Right cardiac atrium (tissue), 5 donors: ENCODE measurements at regions not wholly inside any gene's neighbourhood (a gene's known extent, or its start where the extent isn't known, plus 50 kb on each side); places are given as distances from the start of the nearest gene placed in this dataset.

ENCODE experiments used
- ATAC-seq, 2 donors: fragments of 200-7000 bp; cut with Tn5 transposase; one replicate each; pipeline versions ENCODE4 v1.8.0 to v1.9.1; 2020; ENCODE audit warnings: moderate library complexity in 2 of 2, mild to moderate bottlenecking in 1 of 2
- DNase-seq, 3 donors: peaks; one replicate each; pipeline ENCODE4 v3.0.0-alpha.2; 2020
- H3K27ac ChIP-seq: one replicate; pipeline ENCODE4 v1.5.1; 2013; ENCODE audit warnings: mild to moderate bottlenecking, low read length, control low read depth, moderate library complexity
- H3K27me3 ChIP-seq: one replicate; pipeline ENCODE4 v1.6.1; 2013; ENCODE audit not compliant: control insufficient read depth, insufficient read depth
- H3K4me1 ChIP-seq: one replicate; pipeline ENCODE4 v1.6.1; 2013; ENCODE audit warnings: low read length; ENCODE audit not compliant: control insufficient read depth, insufficient read depth
- H3K4me3 ChIP-seq: one replicate; pipeline ENCODE4 v1.5.1; 2013; ENCODE audit warnings: low read length, control low read depth
- H3K9me3 ChIP-seq: one replicate; pipeline ENCODE4 v1.6.1; 2013; ENCODE audit warnings: low read length; ENCODE audit not compliant: control insufficient read depth
- WGBS: extraction: QIAGEN DNeasy Blood & Tissue Kit; methylation state at CpG from one replicate; pipeline ENCODE4 v1.1.7; 2013; 5-methylcytosine and 5-hydroxymethylcytosine counted together
- intact Hi-C, 4 donors: fragments of 100-400 bp; cut with DNase I; formaldehyde crosslinking; loops; one replicate each; pipeline versions ENCODE4 v1.11.0 to v1.14.0; 2022 to 2023
- donor health status: healthy with polysubstance abuse.
- donor health status: DM: no; HTN: yes; CAD: no.
- donor health status: DM: no; HTN: no; CAD: no.
- donor health status: DM: no; HTN: yes; CAD: no; lungs with severe emphysema.
- donor health status: DM: yes; HTN: yes; CAD: no.

DNA sequence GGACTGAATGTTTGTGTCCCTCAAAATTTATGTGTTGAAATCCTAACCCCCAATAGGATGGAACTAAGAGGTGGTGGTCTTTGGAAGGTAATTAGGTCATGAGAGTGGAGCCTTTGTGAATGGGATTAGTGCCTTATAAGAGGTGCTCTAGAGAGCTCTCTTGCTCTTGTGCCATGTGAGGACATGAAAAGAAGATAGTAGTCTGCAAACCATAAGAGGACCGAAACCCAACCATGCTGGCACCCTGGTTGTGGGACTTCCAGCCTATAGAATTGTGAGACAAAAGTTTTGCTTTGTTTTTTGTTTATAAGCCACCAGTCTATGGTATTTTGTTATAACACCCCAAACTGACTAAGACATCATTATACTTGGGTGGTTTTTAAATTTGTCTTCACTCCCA, 417.1 kb downstream of the ANKRD50 start:
- intact Hi-C loops, result no loop called here
- Histone ChIP-seq H3K27ac (no peak overlapping the region), H3K4me1 (no peaks in the 10 kb centered on the region), H3K9me3 (no peaks in the 10 kb centered on the region), H3K27me3 (no peaks in the 10 kb centered on the region), H3K4me3 (no peak overlapping the region)
- DNase-seq (no peak), ATAC-seq (no peak)
- WGBS, result 96% methylated on average over 1 of the region's 1 CpG

DNA sequence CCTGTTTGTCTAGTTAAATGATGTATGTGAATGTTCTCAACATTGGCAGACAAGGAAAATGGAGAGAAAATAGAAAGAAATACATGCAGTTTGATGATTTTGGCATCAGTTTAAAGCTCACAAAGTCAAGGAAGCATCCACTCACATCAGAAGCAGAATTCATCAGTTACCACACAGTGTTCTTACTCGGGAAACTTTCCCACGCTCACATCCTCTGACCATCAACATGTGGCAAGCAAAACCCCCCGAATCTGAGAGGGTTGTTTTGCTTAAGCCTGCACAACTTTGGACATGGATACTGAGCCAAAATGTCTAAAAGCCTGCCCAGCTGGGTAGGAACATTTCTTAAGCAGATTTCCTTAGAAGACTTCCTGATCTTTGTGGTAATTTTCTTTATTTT, 407.6 kb downstream of the ANKRD50 start:
- no peak for ATAC-seq
- Histone ChIP-seq H3K27ac (no peak overlapping the region), H3K27me3 (no peaks in the 10 kb centered on the region), H3K9me3 (no peaks in the 10 kb centered on the region), H3K4me1 (no peaks in the 10 kb centered on the region), H3K4me3 (no peak overlapping the region)
- 47% methylated on average over 3 of the region's 3 CpGs for WGBS
- no peak for DNase-seq
- intact Hi-C loops, result no loop called here

DNA sequence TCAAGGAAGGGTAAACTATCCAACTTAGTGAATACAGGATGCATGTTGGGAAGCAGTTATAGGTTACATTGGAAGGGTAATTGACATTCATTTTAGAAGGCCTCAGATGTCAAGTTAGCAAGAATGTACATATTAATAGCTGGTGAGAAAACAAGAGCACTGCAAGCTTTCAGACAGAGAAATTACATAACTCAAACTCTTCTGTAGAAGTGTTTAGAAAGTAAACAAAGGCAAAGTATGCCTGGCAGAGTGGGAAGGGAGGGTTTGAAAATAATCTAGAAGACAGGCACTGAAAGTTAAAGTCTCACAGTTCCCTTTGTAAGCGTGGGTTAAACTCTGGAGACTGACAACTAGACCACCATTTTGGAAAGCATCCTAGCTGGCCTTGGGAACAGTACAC, 406.2 kb downstream of the ANKRD50 start:
- DNase-seq (no peak), ATAC-seq (no peak)
- no peaks in the 10 kb centered on the region for H3K27me3 ChIP-seq
- H3K27ac ChIP-seq, result no peak overlapping the region
- no peaks in the 10 kb centered on the region for H3K4me1 ChIP-seq
- intact Hi-C loops, result loop anchor here in 1 of 4 donors (1.0 kb wide), 1 partner anchor 8 kb away; no protein-coding TSS in a partner anchor
- no peak overlapping the region for H3K4me3 ChIP-seq
- H3K9me3 ChIP-seq, result no peaks in the 10 kb centered on the region
- 80% methylated on average over 1 of the region's 1 CpG for WGBS

DNA sequence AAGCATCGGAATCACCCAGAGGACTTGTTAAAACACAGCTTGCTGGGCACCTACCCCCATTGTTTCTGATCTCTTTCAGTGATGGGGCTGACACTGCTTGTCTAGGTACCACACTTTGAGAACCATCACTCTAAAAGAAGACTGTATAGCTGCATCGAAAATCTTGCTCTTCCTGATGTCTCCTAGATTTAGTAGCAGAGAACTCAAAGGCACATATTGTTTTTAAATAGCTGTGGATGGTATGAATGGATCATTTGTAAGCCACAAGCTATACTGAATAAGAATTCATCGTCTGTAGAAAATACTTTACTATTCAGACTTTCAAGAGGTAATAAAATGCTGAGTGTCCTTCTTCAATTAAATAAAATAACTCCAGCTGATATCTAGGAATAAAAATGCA, 405.4 kb downstream of the ANKRD50 start:
- Histone ChIP-seq H3K27ac (no peak overlapping the region), H3K27me3 (no peaks in the 10 kb centered on the region), H3K4me1 (no peaks in the 10 kb centered on the region), H3K4me3 (no peak overlapping the region), H3K9me3 (no peaks in the 10 kb centered on the region)
- intact Hi-C loops, result no loop called here
- WGBS, result 84% methylated on average over 3 of the region's 3 CpGs
- no peak for ATAC-seq
- no peak for DNase-seq

DNA sequence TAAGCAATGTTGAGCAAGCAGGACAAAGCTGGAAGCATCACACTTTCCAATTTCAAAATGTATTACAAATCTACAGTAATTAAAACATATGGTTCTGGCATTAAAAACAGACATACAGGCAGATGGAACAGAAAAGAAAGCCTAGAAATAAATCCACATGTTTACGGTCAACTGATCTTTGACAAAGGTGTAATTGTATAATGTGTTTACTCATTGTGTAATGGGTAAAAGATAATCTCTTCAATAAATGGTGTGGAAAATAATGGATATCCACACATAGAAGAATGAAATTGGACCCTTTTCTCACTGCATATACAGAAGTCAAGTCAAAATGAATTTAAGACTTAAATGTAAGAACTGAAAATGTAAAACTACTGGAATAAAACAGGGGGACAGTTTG, 394.2 kb downstream of the ANKRD50 start:
- Histone ChIP-seq H3K9me3 (no peaks in the 10 kb centered on the region), H3K4me1 (no peaks in the 10 kb centered on the region), H3K4me3 (no peak overlapping the region), H3K27me3 (no peaks in the 10 kb centered on the region), H3K27ac (no peak overlapping the region)
- ATAC-seq (no peak), DNase-seq (no peak)
- 96% methylated on average over 1 of the region's 1 CpG for WGBS
- intact Hi-C loops, result no loop called here

DNA sequence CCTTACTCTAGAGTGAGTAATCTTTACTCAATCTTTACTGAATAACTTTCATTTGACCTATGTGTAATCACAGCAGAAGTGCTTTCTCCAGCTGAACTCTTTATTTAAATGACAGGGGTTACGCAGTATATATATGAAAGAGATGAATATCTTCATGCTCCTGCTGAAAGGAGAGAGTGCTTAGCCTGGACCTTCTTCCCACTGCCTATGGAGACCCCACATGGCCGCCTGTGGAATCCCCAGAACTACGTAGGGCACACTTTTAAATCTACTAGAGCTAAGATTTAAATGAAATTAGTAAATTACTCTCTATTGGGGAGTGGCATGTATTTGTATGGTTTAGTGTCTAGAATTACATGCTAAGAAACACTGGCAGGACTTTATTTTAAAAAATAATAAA, 391.2 kb downstream of the ANKRD50 start:
- no peaks in the 10 kb centered on the region for H3K4me1 ChIP-seq
- intact Hi-C loops, result no loop called here
- H3K27ac ChIP-seq, result no peak overlapping the region
- 67% methylated on average over 3 of the region's 3 CpGs for WGBS
- no peak for ATAC-seq
- no peaks in the 10 kb centered on the region for H3K9me3 ChIP-seq
- no peak overlapping the region for H3K4me3 ChIP-seq
- no peaks in the 10 kb centered on the region for H3K27me3 ChIP-seq
- DNase-seq, result no peak

DNA sequence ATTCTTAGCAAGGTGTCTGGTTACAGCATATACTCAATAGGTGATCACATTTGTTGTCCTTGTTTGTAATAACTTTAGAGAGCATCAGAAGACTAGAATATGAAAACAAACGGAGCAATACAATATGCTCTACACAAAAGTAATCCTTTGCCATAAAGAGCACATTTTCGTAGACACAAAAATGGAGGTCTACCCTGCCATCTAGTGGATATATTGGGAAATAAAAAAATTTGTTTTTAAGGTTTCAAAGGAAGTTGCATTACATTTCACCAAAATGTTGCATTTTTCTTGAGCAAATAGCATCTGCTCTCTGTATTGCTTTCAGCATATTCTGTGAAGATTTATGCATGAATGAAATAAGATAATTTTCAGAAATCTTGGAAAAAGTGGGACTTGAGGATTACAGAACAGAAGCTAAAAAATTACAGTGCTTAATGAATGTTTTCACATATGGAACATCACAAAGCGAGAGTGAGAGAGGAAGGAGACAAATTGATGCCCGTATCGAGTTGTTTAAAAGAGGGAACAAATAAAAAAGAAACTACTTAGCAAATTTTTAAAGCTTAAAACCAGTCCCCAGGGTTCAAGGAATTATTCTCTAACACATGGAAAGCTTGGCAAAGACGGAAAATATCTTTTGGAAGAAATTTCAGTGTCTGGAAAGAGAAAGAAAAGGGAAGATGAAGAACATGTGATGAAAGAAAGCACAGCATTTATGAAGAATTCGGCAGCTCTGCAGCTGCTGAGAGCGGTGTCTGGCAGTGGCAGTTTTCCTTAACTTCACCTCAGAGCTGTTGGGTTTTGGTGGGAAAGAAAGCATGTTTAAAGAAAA, 390.1 kb downstream of the ANKRD50 start:
- peak in 1 of 2 donors; percentile 50 for ATAC-seq
- DNase-seq, result no peak
- intact Hi-C loops, result no loop called here
- H3K27me3 ChIP-seq, result no peaks in the 10 kb centered on the region
- peak overlapping the region; percentile 13 for H3K4me3 ChIP-seq
- H3K27ac ChIP-seq, result no peak overlapping the region
- WGBS, result 32% methylated on average over 8 of the region's 8 CpGs
- H3K9me3 ChIP-seq, result no peaks in the 10 kb centered on the region
- H3K4me1 ChIP-seq, result no peaks in the 10 kb centered on the region

DNA sequence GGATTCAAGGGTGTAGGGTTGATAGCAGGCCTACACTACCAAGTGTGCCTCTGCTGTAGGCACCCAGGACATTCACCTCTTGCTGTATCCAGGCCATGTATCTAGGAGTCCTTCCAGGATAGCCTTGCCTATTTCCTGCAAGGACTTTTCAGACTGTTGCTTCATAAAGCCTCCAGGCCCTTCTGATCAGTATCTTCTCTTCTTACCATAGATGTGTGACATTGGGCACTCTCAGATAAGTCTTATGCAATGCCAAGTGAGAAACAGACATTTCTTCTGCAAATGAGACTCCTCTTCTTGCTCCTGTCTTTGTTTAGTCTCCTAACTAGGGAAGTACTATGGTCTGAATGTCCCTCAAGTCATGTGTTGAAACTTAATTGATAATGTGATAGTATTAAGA, 386.8 kb downstream of the ANKRD50 start:
- ATAC-seq, result no peak
- no peaks in the 10 kb centered on the region for H3K27me3 ChIP-seq
- intact Hi-C loops, result no loop called here
- H3K4me1 ChIP-seq, result no peaks in the 10 kb centered on the region
- H3K9me3 ChIP-seq, result no peaks in the 10 kb centered on the region
- no peak overlapping the region for H3K4me3 ChIP-seq
- H3K27ac ChIP-seq, result no peak overlapping the region
- DNase-seq, result no peak

DNA sequence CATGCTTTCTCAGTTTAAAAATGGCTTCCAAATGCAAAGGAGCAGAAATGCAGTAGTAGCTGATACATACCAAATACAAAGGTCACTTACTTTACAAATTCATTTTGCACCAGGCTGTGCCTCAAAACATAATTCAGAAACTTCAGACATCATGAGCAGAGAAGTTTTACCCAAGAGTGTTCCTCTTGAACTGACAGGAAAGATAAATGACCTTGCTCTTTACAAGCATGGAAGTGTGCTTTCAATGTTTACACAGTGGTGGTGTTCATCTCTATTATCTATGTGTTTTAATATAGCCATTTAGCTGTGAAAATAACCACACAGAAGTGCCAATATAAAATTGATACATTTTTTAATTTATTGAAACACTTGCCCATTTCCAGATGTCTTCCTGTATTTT, 383.4 kb downstream of the ANKRD50 start:
- H3K4me3 ChIP-seq, result no peak overlapping the region
- no peaks in the 10 kb centered on the region for H3K9me3 ChIP-seq
- H3K27ac ChIP-seq, result no peak overlapping the region
- H3K4me1 ChIP-seq, result no peaks in the 10 kb centered on the region
- H3K27me3 ChIP-seq, result no peaks in the 10 kb centered on the region
- ATAC-seq (no peak), DNase-seq (no peak)
- intact Hi-C loops, result no loop called here

DNA sequence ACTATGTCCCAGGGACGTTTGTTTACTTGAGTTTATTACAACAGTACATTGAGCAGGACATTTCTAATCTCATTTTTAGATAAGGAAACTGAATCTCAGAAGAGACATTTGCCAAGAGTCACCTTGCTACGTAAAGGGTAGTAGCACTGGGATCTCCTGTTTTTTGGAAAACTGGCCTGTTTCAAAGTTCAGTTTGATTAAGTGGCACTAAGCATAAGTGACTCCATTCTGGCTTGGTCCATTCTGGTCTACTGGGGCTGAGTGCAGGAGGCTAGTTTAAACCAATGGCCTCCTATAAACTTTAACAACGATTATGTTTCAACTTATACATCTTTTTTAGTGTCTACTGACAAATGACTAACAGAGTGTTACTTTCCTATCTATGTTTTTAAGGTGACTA, 382.5 kb downstream of the ANKRD50 start:
- Histone ChIP-seq H3K4me3 (no peak overlapping the region), H3K27me3 (no peaks in the 10 kb centered on the region), H3K4me1 (no peaks in the 10 kb centered on the region), H3K27ac (no peak overlapping the region), H3K9me3 (no peaks in the 10 kb centered on the region)
- no peak for ATAC-seq
- no peak for DNase-seq
- 59% methylated on average over 3 of the region's 3 CpGs for WGBS
- intact Hi-C loops, result loop anchor here (5.0 to 10.0 kb wide), 4 partner anchors 912 to 955 kb away; no protein-coding TSS in a partner anchor

DNA sequence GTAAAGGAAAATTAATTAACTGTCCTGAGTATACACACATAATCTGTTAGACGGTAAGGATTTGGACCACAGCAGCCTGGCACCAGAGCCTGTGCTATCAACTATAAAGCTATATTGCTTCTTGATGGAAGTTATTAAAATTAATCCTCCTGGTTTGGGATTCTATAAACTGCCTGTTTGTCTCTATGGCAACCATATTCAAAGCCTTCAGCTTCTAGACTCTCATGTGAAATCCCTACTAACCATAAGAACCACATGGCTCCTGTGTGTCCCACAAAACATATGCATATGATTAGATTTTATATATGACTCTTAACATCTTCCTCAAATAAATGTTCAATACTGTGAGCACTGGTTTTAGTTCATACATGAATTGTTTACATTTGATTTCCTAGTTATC, 380.8 kb downstream of the ANKRD50 start:
- no peak overlapping the region for H3K4me3 ChIP-seq
- WGBS, result 96% methylated on average over 1 of the region's 1 CpG
- ATAC-seq (no peak), DNase-seq (no peak)
- no peak overlapping the region for H3K27ac ChIP-seq
- no peaks in the 10 kb centered on the region for H3K4me1 ChIP-seq
- no peaks in the 10 kb centered on the region for H3K9me3 ChIP-seq
- intact Hi-C loops, result loop anchor here (5.0 to 10.0 kb wide), 4 partner anchors 911 to 953 kb away; no protein-coding TSS in a partner anchor
- H3K27me3 ChIP-seq, result no peaks in the 10 kb centered on the region

DNA sequence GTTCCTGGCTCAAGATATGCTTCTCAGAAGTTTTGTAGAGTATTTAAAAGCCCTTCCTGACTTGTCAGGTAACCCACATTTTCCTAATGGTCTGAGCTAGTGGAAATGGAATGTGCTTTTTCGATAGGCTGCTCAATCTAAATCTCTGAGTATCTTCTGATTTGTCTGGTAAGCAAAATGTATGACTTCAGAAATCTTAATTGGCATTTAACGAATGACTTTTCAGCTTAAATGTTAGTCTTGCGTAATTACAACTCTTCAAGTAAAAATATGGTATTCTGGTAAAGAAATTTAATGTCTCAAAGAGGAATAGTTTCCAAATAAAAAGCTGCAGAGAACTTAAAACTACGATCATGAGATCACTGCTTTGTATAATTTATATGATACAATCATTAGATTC, 379.1 kb downstream of the ANKRD50 start:
- Histone ChIP-seq H3K4me3 (no peak overlapping the region), H3K9me3 (no peaks in the 10 kb centered on the region), H3K27me3 (no peaks in the 10 kb centered on the region), H3K4me1 (no peaks in the 10 kb centered on the region), H3K27ac (no peak overlapping the region)
- DNase-seq, result no peak
- 51% methylated on average over 4 of the region's 4 CpGs for WGBS
- no peak for ATAC-seq
- intact Hi-C loops, result loop anchor here (5.0 to 10.0 kb wide), 4 partner anchors 909 to 951 kb away; no protein-coding TSS in a partner anchor
